ENCODE measurements at regions not wholly inside any gene's neighbourhood (a gene's known extent, or its start where the extent isn't known, plus 50 kb on each side); places are given as distances from the start of the nearest gene placed in this dataset.

- H3K9me3 ChIP-seq (ENCODE audit: control insufficient read depth, low read length) = no peaks in the 10 kb centered on the region
- 90% methylated on average over 2 to 3 of the region's 3 CpGs for WGBS, 2 experiments
- H3K27ac ChIP-seq (ENCODE audit: insufficient read depth, low read depth, low read length, poor library complexity, severe bottlenecking) = no peak overlapping the region
- H3K4me1 ChIP-seq (ENCODE audit: control insufficient read depth, insufficient read depth, low read length) = no peaks in the 10 kb centered on the region
- H3K27me3 ChIP-seq (ENCODE audit: control insufficient read depth, insufficient read depth, low read length, poor library complexity, severe bottlenecking) = no peaks in the 10 kb centered on the region
- no peak overlapping the region for H3K4me3 ChIP-seq (ENCODE audit: insufficient read depth, low read depth, low read length)
- H3K36me3 ChIP-seq (ENCODE audit: control insufficient read depth, insufficient read depth, low read length) = no peaks in the 10 kb centered on the region
Observed at GRCh38 chr9:94016744-94017143, 61.6 kb upstream of the BARX1 start.

- no peak overlapping the region for H3K27ac ChIP-seq (ENCODE audit: insufficient read depth, low read depth, low read length, poor library complexity, severe bottlenecking)
Observed at GRCh38 chr9:94014920-94015319, 59.8 kb upstream of the BARX1 start.

GRCh38 chr9:94014066-94014654 lies 59.0 kb upstream of the BARX1 start:
- Histone ChIP-seq H3K4me3 (ENCODE audit: insufficient read depth, low read depth, low read length) (no peak overlapping the region), H3K27me3 (ENCODE audit: control insufficient read depth, insufficient read depth, low read length, poor library complexity, severe bottlenecking) (no peaks in the 10 kb centered on the region), H3K27ac (ENCODE audit: insufficient read depth, low read depth, low read length, poor library complexity, severe bottlenecking) (no peak overlapping the region), H3K36me3 (ENCODE audit: control insufficient read depth, insufficient read depth, low read length) (no peaks in the 10 kb centered on the region), H3K4me1 (ENCODE audit: control insufficient read depth, insufficient read depth, low read length) (no peaks in the 10 kb centered on the region), H3K9me3 (ENCODE audit: control insufficient read depth, low read length) (no peaks in the 10 kb centered on the region)
- WGBS, 2 experiments = 7 to 40% methylated on average over 1 of the region's 1 CpG

More at GRCh38 chr9:94014920-94015319, 59.8 kb upstream of the BARX1 start:
- no peaks in the 10 kb centered on the region for H3K36me3 ChIP-seq (ENCODE audit: control insufficient read depth, insufficient read depth, low read length)
- H3K4me3 ChIP-seq (ENCODE audit: insufficient read depth, low read depth, low read length) = no peak overlapping the region
- H3K27me3 ChIP-seq (ENCODE audit: control insufficient read depth, insufficient read depth, low read length, poor library complexity, severe bottlenecking) = no peaks in the 10 kb centered on the region
- H3K4me1 ChIP-seq (ENCODE audit: control insufficient read depth, insufficient read depth, low read length) = no peaks in the 10 kb centered on the region
- WGBS, 2 experiments = 80 to 87% methylated on average over 4 of the region's 4 CpGs
- no peaks in the 10 kb centered on the region for H3K9me3 ChIP-seq (ENCODE audit: control insufficient read depth, low read length)

GRCh38 chr9:94010980-94011533 lies 55.9 kb upstream of the BARX1 start:
- no peaks in the 10 kb centered on the region for H3K4me1 ChIP-seq (ENCODE audit: control insufficient read depth, insufficient read depth, low read length)
- H3K4me3 ChIP-seq (ENCODE audit: insufficient read depth, low read depth, low read length) = no peak overlapping the region
- WGBS, 2 experiments = 90 to 91% methylated on average over 4 of the region's 4 CpGs
- H3K36me3 ChIP-seq (ENCODE audit: control insufficient read depth, insufficient read depth, low read length) = no peaks in the 10 kb centered on the region
- H3K9me3 ChIP-seq (ENCODE audit: control insufficient read depth, low read length) = no peaks in the 10 kb centered on the region
- no peaks in the 10 kb centered on the region for H3K27me3 ChIP-seq (ENCODE audit: control insufficient read depth, insufficient read depth, low read length, poor library complexity, severe bottlenecking)
- no peak overlapping the region for H3K27ac ChIP-seq (ENCODE audit: insufficient read depth, low read depth, low read length, poor library complexity, severe bottlenecking)

GRCh38 chr9:94005272-94005901 lies 50.2 kb upstream of the BARX1 start:
- 83 to 84% methylated on average over 2 to 3 of the region's 3 CpGs for WGBS, 2 experiments
- Histone ChIP-seq H3K27me3 (ENCODE audit: control insufficient read depth, insufficient read depth, low read length, poor library complexity, severe bottlenecking) (no peaks in the 10 kb centered on the region), H3K27ac (ENCODE audit: insufficient read depth, low read depth, low read length, poor library complexity, severe bottlenecking) (no peak overlapping the region), H3K36me3 (ENCODE audit: control insufficient read depth, insufficient read depth, low read length) (no peaks in the 10 kb centered on the region), H3K4me3 (ENCODE audit: insufficient read depth, low read depth, low read length) (no peak overlapping the region), H3K9me3 (ENCODE audit: control insufficient read depth, low read length) (no peaks in the 10 kb centered on the region), H3K4me1 (ENCODE audit: control insufficient read depth, insufficient read depth, low read length) (no peaks in the 10 kb centered on the region)
